NOMO-1 treated with DMSO at 0.1 percent for 48 hours (cell line): ENCODE measurements at regions not wholly inside any gene's neighbourhood (a gene's known extent, or its start where the extent isn't known, plus 50 kb on each side); places are given as distances from the start of the nearest gene placed in this dataset.
"Not testable (repeated sequence)": the region's sequence is repeated elsewhere in the genome, so short reads cannot be mapped to it uniquely, and the experiment has no call there.

Experiments
- DNase-seq: peaks from one replicate; lab custom pipeline; 2025; ENCODE audit not compliant: unreplicated experiment; lab: John Stamatoyannopoulos, UW

DNA sequence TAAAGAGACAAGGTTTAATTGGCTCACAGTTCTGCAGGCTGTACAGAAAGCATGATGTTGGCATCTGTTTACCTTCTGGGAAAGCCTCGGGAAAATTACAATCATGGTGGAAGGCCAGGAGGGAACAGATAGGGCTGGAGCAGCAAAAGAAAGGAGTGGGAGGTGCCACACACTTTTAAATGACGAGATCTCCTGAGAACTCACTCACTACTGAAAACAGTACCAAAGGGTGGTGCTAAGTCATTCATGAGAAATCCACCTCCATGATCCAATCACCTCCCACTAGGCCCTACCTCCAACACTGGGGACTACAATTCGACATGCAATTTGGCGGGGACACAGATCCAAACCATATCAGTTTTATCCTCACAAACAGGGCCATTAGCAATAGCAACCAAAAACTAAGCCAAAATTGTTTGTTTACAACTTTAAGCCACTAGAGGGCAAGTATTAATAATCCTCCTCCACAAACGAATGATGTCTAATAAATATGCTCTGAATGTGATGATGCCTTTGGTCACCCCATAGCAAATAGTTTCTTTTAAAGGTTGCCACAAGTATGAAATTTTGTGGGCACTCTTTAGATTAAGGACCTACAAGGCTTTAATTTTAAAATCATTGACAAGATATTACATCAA, 129.2 kb upstream of the NRBF2 start:
- DNase-seq, result no peak

DNA sequence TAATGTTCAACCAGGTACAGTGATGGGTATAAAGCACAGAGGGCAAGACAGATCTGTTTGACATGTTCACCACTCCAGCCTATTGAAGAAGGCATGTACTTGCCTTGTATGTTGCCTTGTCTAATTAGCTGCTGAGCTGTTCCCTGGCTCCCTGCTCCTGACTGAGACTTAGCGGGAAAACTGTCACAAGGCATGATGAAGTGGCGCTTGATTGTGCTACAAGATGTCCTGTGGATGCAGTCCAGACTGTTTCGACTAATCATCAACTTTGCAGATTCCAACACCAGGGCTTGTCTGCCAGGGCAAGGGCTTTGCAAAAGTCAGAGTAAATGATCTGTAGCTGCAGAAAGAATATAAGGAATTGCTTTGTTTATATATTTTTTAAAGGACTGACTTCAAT, 136.2 kb upstream of the NRBF2 start:
- no peak for DNase-seq

- no peak for DNase-seq
These were observed 136.6 kb upstream of the NRBF2 start for GRCh38 chr10:62996516-62996915.

DNA sequence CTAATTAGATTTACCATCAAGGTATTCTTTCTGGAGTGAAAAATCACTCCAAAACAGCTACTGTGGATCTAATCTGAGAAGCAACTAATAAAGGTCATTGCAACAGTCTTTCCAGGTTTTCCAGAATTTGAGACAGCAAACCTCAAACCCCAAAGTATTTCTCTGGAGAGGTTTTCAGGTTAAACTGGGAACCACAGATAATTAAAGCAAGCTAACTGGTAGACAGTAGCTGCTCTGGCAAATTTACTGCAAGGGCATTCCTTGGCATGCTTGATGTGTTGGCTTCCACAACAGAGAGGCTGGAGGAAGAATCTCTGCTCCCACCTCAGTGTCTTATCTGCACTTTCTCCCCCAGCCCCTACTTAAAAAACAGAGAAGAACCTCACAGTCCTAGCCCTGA, 140.0 kb upstream of the NRBF2 start:
- no peak for DNase-seq

DNA sequence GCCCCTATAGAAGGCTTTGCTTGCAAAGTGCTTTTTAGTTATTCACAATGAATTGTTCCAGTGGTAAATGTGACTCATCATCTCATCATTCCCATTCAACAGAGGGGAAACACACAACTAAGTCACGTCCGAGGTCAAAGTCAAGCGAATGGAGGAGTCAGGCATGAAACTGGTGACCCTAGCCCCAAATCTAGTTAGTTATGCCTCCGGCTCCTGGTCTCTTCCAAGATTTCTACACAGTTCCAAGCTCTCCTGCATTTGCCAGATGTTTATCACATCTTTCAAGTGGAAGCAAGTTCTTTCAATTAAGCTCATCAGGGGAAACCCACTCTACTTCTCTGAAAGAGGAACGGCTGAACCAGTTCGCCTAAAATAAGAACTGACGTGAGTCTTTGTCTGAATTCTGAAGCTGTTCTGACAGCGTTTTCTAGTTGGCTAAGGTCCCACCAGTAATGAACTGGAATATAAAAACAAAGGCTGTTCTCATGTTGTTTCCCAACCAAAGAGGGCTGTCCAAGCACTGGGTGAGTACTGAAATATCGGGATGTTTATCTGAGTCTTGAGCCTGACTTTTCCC, 140.9 kb upstream of the NRBF2 start:
- DNase-seq, result no peak

DNA sequence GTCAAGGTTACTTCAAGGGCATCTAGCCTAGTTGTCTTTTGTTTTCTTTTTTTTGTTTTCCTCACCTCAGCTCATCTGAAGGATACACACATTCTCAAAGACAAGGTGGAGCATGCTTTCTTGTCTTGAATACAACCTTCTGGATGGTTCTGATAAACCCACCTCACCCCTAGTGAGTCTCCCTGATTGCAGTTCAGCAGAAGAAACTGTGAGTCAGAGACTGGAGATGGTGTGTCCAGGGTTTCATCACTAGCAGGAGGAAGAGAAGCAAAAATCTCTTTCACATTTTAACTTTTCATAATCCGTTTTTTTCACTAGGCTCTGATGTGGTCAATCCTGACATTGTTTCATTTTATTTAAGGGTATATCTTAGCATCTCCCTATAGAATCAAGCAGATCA, 143.0 kb upstream of the NRBF2 start:
- DNase-seq, result no peak

DNA sequence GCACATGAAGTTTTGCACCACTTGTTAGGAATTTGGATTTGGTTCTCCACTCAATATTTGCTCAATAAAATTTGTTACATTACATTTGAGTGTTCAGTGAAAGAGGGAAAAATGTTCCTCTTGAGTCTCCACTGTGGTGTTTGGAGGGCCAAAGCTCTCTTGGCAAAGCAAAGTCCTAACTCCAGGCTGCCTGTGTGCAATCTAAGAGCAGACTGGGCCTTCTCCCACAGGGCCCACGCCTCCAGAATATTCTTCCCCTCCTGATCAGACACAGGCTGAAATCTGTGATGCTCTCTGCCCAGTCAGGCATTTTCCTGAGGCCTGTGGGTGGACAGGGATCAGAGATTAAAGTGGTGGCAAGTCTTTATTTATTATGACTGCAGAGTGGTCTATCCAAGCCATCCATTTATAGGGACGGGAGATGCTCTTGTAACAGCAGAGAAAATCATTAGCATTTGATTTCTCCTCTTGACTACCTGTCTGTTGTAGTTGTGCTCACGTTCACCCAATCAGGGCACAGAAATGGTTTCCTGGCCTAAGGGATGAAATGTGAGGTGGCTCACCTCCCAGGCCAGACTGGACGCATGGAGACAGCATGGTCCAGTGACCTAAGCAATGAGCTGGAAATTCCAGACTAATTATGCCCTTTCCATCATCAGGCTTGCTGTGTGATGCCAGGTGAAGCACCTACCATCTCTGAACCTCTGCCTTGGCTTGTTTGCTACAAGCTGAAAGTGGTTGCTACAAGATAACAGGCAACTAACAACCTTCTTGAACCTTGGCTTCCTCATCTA, 147.1 kb upstream of the NRBF2 start:
- DNase-seq, result no peak

DNA sequence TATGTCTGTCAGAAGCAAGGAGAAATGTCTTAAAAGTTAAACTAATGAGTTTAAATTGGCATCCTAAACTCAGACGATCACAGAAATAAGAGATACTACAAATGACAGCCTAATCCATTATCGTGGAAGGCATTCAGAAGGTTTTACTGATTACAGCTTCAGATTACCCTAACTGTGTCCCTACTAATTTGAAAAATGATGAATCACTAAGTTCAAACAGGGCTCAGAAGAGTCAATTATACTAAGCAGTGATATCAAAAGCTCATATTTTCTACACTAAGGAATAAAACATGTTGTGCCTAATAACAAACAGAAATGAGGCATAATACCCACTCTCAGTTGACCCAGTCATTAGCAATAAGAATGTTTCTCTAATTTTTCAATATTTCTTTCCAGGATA, 152.0 kb upstream of the NRBF2 start:
- DNase-seq, result no peak

DNA sequence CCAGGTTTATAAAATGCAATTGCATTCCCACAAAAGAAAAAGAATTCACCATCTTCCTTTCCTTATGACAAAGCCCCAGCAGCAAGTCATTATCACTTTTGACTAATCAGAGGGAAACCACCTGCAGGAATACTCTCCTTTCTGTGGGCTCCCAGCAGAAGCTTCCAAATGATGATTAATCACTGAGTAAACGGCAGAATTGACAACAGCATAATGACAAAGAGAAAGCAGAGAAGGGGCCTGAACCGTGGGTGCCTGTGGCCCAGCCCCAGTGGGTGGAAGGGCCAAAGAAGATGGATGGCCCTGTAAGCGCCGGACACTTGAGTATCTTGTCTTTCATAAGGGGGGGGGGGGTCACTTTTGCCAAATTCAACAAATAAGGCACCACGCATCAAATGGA, 152.4 kb upstream of the NRBF2 start:
- no peak for DNase-seq

- DNase-seq, result no peak
These were observed 153.2 kb upstream of the NRBF2 start for GRCh38 chr10:62979921-62980320.

- no peak for DNase-seq
These were observed 154.6 kb upstream of the NRBF2 start for GRCh38 chr10:62978482-62978881.

DNA sequence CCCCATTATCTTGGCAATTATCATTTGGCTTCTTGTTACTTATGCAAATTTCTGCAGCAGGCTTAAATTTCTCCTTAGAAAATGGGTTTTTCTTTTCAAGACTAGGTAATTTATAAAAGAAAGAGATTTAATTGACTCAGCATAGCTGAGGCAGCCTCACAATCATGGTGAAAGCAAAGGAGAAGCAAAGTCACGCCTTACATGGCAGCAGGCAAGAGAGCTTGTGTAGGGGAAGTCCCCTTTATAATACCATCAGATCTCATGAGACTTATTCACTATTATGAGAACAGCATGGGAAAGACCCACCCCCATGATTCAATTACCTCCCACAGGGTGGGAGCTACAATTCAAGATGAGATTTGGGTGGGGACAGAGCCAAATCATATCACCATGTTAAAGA, 158.3 kb upstream of the NRBF2 start:
- DNase-seq, result not testable (repeated sequence)

- no peak for DNase-seq
These were observed 155.9 kb upstream of the EGR2 start for GRCh38 chr10:62972103-62972502.

DNA sequence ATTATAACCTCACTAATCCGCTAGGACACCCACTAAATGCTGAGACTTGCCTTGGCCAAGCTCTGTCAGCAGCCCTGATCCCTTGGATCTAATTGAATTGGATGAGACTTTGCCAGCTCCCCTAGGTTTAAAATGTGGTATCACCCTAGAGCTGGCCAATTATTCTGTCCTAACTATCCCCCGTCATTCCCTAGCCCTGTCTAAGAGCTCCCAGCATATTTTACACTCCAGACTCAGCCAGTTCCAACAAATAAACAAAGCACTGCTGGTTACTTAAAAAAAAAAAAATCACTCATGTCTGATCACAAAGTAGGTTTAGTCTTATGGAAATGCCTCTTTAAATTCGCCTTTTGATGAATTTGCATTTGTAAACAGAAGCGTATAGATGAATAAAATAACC, 147.9 kb upstream of the EGR2 start:
- no peak for DNase-seq

DNA sequence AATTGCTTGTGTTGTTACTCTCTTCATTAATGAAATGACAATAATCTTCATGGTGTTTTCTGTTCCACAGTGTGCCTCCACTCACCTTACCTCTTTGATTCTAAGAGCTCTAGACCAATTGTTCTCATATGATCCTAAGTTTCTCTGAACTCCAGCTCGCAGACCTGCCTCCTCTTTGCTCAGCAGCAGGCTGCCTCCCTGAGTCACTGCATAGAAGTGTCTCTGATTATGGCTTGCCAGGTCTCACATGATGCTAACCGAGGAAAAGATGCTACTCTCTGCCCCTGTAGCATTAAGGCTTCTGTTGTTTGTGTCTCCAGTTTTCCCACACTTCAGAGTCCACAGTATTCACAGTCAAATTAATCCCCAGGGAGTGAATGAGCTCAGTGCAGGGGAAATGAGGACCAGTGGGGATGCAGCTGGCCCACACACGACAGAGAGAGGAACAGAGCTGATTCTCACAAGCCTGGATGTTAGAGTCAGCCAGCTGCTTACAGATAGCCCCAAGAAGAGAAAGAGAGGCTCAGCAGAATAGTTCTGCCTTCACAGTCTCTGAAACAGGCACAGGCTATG, 145.9 kb upstream of the EGR2 start:
- no peak for DNase-seq

- DNase-seq, result no peak
These were observed 144.2 kb upstream of the EGR2 start for GRCh38 chr10:62960416-62960815.

DNA sequence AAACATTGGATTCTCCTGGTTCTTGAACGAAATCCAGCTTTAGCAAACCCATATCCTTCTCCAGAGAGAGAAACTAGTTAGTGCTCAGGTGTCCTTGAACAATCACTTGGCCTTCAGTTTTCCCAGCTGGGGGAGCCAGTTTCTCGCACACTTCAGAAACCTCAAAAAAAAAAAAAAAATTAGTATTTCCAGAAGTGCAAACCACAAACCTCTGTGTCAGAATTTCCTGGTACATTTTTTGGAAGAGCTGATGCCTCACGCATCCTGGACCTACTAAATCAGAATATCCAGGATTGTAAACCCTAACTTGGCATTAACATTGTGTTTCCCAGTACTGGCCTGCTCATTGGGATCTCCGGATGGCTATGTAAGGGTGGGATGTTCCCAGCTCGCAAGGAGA, 143.4 kb upstream of the EGR2 start:
- DNase-seq, result no peak

- no peak for DNase-seq
These were observed 142.8 kb upstream of the EGR2 start for GRCh38 chr10:62958980-62959379.

- no peak for DNase-seq
These were observed 130.1 kb upstream of the EGR2 start for GRCh38 chr10:62946278-62946677.

DNA sequence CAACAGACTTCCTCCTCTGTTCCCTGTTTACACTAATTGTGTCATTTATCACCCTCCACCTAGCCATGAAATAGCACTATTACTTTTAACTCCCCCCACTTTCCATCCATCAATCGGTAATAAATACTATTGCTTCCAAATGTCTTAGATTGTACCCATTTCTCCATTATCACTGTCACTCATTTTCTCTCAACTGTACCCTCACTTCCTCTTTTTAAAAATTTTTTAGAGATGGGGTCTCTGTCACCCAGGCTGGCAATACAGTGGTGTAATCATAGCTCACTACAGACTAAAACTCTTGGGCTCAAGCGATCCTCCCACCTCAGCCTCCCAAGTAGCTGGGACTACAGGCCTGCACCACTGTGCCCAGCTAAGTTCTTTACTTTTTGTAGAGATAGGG, 123.5 kb upstream of the EGR2 start:
- peak; percentile 0 for DNase-seq

- DNase-seq, result no peak
These were observed 122.5 kb upstream of the EGR2 start for GRCh38 chr10:62938672-62939071.

DNA sequence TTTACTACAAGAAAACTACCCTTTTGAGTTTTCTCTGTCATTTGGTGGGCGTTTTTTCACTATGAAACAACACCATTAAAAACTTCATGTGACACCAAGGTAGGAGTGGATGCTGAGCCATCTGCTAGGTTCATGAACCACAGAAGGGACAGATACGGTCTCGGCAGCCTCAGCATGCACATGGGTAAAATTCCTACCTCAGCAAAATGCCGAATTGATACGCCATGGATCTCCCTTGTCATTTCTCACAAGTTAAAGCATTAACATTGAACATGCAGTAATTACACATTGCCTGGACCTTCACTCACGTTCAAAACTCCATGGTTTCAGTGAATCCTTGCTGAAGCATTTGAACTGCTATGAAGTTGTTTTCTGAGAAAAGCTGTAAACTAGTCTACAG, 121.5 kb upstream of the EGR2 start:
- DNase-seq, result no peak
